Mucosa of descending colon (tissue), 3 donors: ENCODE measurements at regions not wholly inside any gene's neighbourhood (a gene's known extent, or its start where the extent isn't known, plus 50 kb on each side); places are given as distances from the start of the nearest gene placed in this dataset.
"Not testable (repeated sequence)": the region's sequence is repeated elsewhere in the genome, so short reads cannot be mapped to it uniquely, and the experiment has no call there.

ENCODE experiments used
- ATAC-seq: fragments of 200-7000 bp; cut with Tn5 transposase; one replicate; pipeline ENCODE4 v1.9.1; 2020; ENCODE audit warnings: mild to moderate bottlenecking, moderate library complexity
- DNase-seq, 3 donors: peaks; one replicate each; pipeline ENCODE4 v3.0.0-alpha.2; 2020
- H3K36me3 ChIP-seq: fragments of 200-600 bp; one replicate; pipeline ENCODE4 v1.8.0; 2021; ENCODE audit warnings: low read depth, mild to moderate bottlenecking
- H3K4me1 ChIP-seq: fragments of 200-600 bp; one replicate; pipeline ENCODE4 v1.8.0; 2021; ENCODE audit warnings: low read depth, mild to moderate bottlenecking
- H3K4me3 ChIP-seq: fragments of 200-600 bp; one replicate; pipeline ENCODE4 v1.8.0; 2021; ENCODE audit warnings: mild to moderate bottlenecking
- H3K9me3 ChIP-seq: fragments of 200-600 bp; one replicate; pipeline ENCODE4 v1.8.0; 2021; ENCODE audit warnings: mild to moderate bottlenecking
- intact Hi-C, 2 donors: fragments of 100-400 bp; cut with DNase I in 1 of 2; cut with micrococcal nuclease in 1 of 2; formaldehyde crosslinking; loops; one replicate each; pipeline versions ENCODE4 v1.11.0 to v1.11.1; 2022; cut with DNase I, micrococcal nuclease
- TF ChIP-seq, protein P1 (sequence below): fragments of 200-600 bp; IDR thresholded peaks from one replicate; pipeline ENCODE4 v1.8.0; 2022; ENCODE audit warnings: antibody characterized with exemption, mild to moderate bottlenecking
- donor health status: DM: no; HTN: no; CAD: no; lungs with moderate emphysema.
- donor health status: DM: no; HTN: no; CAD: no.
- donor health status: DM: no; HTN: yes; CAD: no.

DNA sequence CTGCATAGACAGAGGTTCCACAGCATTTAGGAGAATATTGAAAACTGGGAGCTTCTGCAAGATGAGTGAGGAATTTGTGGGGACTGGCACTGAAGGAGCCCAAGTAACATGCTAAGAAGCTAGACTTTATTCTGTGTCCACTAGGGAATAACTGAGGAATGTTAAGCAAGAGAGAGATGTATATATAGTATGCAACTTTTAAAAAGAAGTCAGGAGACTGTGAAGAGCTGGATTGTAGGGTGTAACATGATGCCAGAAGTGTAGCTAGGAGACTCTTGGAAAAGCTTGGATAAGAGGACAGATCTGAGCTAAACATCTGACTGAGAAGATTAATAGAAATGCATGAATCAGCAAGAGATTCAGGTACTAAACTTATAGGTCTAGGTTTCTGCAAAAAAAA lies 270.6 kb upstream of the MMADHC start:
- Histone ChIP-seq H3K4me1 (no peaks in the 10 kb centered on the region), H3K9me3 (no peaks in the 10 kb centered on the region), H3K36me3 (no peaks in the 10 kb centered on the region), H3K4me3 (no peak overlapping the region)
- intact Hi-C loops = no loop called here
- TF ChIP-seq, protein P1, sequence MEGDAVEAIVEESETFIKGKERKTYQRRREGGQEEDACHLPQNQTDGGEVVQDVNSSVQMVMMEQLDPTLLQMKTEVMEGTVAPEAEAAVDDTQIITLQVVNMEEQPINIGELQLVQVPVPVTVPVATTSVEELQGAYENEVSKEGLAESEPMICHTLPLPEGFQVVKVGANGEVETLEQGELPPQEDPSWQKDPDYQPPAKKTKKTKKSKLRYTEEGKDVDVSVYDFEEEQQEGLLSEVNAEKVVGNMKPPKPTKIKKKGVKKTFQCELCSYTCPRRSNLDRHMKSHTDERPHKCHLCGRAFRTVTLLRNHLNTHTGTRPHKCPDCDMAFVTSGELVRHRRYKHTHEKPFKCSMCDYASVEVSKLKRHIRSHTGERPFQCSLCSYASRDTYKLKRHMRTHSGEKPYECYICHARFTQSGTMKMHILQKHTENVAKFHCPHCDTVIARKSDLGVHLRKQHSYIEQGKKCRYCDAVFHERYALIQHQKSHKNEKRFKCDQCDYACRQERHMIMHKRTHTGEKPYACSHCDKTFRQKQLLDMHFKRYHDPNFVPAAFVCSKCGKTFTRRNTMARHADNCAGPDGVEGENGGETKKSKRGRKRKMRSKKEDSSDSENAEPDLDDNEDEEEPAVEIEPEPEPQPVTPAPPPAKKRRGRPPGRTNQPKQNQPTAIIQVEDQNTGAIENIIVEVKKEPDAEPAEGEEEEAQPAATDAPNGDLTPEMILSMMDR = no peak
- ATAC-seq = no peak
- no peak for DNase-seq

DNA sequence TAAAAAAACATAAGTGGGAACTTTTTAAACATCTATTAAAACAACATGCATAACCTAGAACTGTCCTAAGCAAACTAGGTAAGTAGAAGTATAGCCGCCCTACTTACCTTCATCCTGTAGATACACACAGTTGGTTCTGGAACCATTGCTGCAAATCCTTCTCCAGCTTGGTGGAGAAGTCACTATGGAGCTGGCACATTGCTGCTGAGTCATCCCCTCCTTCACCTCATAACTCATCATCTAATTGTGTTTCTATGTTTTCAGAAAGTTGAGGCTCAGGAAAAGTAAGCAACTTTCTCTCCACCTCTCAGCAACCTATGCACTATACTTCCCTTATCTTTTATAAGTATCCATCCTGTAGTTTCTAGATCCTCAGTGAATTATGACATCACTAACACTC lies 269.8 kb upstream of the MMADHC start:
- Histone ChIP-seq H3K4me3 (no peak overlapping the region), H3K4me1 (no peaks in the 10 kb centered on the region), H3K36me3 (no peaks in the 10 kb centered on the region), H3K9me3 (no peaks in the 10 kb centered on the region)
- no peak for ATAC-seq
- TF ChIP-seq, protein P1 = no peak
- no peak for DNase-seq
- intact Hi-C loops = no loop called here

DNA sequence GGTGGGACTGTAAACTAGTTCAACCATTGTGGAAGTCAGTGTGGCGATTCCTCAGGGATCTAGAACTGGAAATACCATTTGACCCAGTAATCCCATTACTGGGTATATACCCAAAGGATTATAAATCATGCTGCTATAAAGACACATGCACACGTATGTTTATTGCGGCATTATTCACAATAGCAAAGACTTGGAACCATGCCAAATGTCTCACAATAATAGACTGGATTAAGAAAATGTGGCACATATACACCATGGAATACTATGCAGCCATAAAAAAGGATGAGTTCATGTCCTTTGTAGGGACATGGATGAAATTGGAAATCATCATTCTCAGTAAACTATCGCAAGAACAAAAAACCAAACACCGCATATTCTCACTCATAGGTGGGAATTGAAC lies 268.3 kb upstream of the MMADHC start:
- ATAC-seq, intact Hi-C loops, H3K9me3 ChIP-seq: not testable (repeated sequence)

DNA sequence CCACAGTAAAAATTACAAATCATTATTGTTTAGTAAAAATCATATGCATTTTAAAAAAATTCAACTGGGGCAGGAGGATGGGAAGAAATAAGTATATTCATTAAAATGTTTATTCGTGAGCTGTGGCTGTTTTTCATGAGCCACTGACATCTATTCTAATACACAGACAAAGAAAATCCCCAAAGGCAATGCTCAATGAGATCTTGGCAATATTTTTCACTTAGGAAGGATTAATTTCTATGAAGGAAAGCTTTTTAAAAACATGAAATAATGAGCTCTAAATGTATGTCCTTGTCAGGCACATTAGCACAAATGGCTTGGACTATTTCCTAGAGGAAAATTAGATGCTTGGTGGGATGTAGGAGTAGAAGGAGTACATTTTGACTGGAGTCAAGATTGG lies 262.0 kb upstream of the MMADHC start:
- intact Hi-C loops = no loop called here

More for the DNA sequence above, 268.3 kb upstream of the MMADHC start:
- DNase-seq, H3K4me3 ChIP-seq, H3K4me1 ChIP-seq, H3K36me3 ChIP-seq: not testable (repeated sequence)

GRCh38 chr2:149849136-149849535 lies 261.6 kb upstream of the MMADHC start:
- ATAC-seq = no peak
- TF ChIP-seq, protein P1 = no peak
- Histone ChIP-seq H3K36me3 (no peaks in the 10 kb centered on the region), H3K4me3 (no peak overlapping the region), H3K4me1 (no peaks in the 10 kb centered on the region), H3K9me3 (no peaks in the 10 kb centered on the region)
- intact Hi-C loops = no loop called here
- no peak for DNase-seq

More for the DNA sequence above, 262.0 kb upstream of the MMADHC start:
- no peak for ATAC-seq
- Histone ChIP-seq H3K4me3 (no peak overlapping the region), H3K4me1 (no peaks in the 10 kb centered on the region), H3K9me3 (no peaks in the 10 kb centered on the region), H3K36me3 (no peaks in the 10 kb centered on the region)
- TF ChIP-seq, protein P1 = no peak
- no peak for DNase-seq

DNA sequence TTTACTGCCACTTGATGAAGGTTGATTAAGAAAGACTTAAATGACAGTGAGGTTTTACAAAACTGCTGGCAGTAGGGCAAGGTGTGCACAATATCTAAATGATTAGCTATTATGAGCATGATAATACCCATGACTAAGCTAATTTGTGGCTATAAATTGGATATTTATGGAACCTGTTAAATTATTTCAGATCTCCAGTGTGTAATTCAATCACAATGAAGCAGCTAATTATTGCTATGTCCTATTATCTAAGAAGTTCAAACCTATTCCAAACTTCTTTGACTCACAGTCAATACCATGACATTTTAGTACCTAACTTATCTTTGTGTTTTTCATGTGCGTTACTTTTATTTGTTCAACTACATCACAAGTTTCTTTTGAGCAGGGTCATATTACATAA lies 253.8 kb upstream of the MMADHC start:
- intact Hi-C loops = no loop called here
- ATAC-seq = no peak
- Histone ChIP-seq H3K4me3 (no peak overlapping the region), H3K9me3 (no peaks in the 10 kb centered on the region), H3K4me1 (no peaks in the 10 kb centered on the region), H3K36me3 (no peaks in the 10 kb centered on the region)
- TF ChIP-seq, protein P1 = no peak
- no peak for DNase-seq
